ENCODE measurements at regions not wholly inside any gene's neighbourhood (a gene's known extent, or its start where the extent isn't known, plus 50 kb on each side); places are given as distances from the start of the nearest gene placed in this dataset.

DNA sequence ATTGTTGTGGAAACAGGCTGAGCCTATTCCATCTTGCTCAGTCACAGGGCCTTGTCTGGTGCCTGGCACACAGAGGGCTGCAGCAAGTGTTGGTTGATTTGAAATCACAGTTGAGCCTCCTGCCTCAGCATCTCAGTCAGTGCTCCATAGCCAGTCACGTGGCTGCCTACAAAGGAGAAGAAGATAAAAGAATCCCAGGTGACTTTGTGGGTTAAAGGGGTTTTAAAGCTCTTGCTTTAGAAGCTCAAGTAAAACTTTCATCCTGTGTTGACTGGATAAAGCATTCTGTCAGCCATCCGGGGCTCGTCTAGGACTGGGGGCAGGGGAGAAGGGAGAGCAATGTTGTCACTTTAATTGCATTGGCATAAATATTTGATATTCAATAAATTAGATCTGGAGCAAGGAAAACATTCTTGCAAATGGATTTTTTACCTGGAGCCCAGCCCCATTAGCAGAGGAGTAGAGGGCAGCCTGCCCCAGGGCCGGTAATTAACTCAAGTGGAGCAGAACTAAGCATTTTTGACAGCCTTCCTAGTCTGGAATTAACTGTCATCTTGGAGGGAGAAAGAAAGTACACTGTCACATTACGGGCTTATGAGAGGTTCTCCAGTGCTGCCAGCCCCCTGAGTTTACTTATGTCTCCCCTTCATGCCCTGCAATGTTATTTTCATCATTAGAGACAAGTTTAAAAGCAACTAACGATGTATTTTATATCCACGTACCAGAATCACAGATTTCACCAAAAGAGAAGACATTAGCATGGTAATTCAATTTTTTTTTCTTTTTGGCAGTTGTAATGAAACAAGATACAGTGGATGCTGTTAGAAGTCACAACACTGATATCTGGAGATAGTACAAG, 71.7 kb upstream of the GTSF1L start:
- TF ChIP-seq, protein P1, sequence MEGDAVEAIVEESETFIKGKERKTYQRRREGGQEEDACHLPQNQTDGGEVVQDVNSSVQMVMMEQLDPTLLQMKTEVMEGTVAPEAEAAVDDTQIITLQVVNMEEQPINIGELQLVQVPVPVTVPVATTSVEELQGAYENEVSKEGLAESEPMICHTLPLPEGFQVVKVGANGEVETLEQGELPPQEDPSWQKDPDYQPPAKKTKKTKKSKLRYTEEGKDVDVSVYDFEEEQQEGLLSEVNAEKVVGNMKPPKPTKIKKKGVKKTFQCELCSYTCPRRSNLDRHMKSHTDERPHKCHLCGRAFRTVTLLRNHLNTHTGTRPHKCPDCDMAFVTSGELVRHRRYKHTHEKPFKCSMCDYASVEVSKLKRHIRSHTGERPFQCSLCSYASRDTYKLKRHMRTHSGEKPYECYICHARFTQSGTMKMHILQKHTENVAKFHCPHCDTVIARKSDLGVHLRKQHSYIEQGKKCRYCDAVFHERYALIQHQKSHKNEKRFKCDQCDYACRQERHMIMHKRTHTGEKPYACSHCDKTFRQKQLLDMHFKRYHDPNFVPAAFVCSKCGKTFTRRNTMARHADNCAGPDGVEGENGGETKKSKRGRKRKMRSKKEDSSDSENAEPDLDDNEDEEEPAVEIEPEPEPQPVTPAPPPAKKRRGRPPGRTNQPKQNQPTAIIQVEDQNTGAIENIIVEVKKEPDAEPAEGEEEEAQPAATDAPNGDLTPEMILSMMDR (IDR thresholded peaks at IDR 0.05) = no peak
- TF ChIP-seq EZH2phosphoT487 (IDR thresholded peaks at IDR 0.05) (no peak), EZH2 (IDR thresholded peaks at IDR 0.05) (no peak)

Data from neural progenitor cell (in vitro differentiated cells).